DOHH2 (cell line): ENCODE measurements at regions not wholly inside any gene's neighbourhood (a gene's known extent, or its start where the extent isn't known, plus 50 kb on each side); places are given as distances from the start of the nearest gene placed in this dataset.

Experiments used
- CTCF ChIP-seq: fragments of 200-600 bp; sonication (generic); IDR thresholded peaks from one replicate; pipeline ENCODE4 v1.5.1; 2014; ENCODE audit warnings: antibody characterized with exemption, mild to moderate bottlenecking, low read depth, low read length; ENCODE audit not compliant: poor library complexity, severe bottlenecking
- EZH2phosphoT487 ChIP-seq: fragments of 200-600 bp; sonication (generic); IDR thresholded peaks from 2 replicates; pipeline ENCODE4 v1.6.1; 2017; ENCODE audit warnings: borderline replicate concordance, mild to moderate bottlenecking, antibody characterized with exemption, low read length, moderate library complexity, mixed read lengths

GRCh38 chr14:97164021-97164420 is 366.8 kb downstream of the VRK1 start:
- TF ChIP-seq CTCF (no peak), EZH2phosphoT487 (no peak)
